DOHH2 (cell line): ENCODE measurements at regions not wholly inside any gene's neighbourhood (a gene's known extent, or its start where the extent isn't known, plus 50 kb on each side); places are given as distances from the start of the nearest gene placed in this dataset.

Experiments used
- H3F3A ChIP-seq: fragments of 200-600 bp; sonication (generic), shearing (Covaris generic); 2 replicates; pipeline ENCODE4 v1.6.0; 2016; ENCODE audit warnings: antibody characterized with exemption, mild to moderate bottlenecking; ENCODE audit not compliant: control insufficient read depth, insufficient read depth
- H3K27ac ChIP-seq: fragments of 200-600 bp; sonication (generic); 2 replicates; pipeline ENCODE4 v1.5.1; 2014; ENCODE audit warnings: low read depth, mild to moderate bottlenecking, low read length, moderate library complexity
- H3K27me3 ChIP-seq: fragments of 200-600 bp; sonication (generic); 2 replicates; pipeline ENCODE4 v1.6.1; 2014; ENCODE audit warnings: mild to moderate bottlenecking, low read length, mixed read lengths; ENCODE audit not compliant: control insufficient read depth
- H3K36me3 ChIP-seq: fragments of 200-600 bp; sonication (generic); 2 replicates; pipeline ENCODE4 v1.6.1; 2014; ENCODE audit warnings: mild to moderate bottlenecking, low read length, moderate library complexity, mixed read lengths; ENCODE audit not compliant: control insufficient read depth
- H3K4me1 ChIP-seq: fragments of 200-600 bp; sonication (generic); 2 replicates; pipeline ENCODE4 v1.6.1; 2014; ENCODE audit warnings: mild to moderate bottlenecking, low read length, mixed read lengths; ENCODE audit not compliant: control insufficient read depth
- H3K4me2 ChIP-seq: fragments of 200-600 bp; sonication (generic); 2 replicates; pipeline ENCODE4 v1.6.0; 2014; ENCODE audit warnings: mild to moderate bottlenecking, low read length, moderate library complexity
- H3K4me3 ChIP-seq: fragments of 200-600 bp; sonication (generic); 2 replicates; pipeline ENCODE4 v1.5.1; 2014; ENCODE audit warnings: mild to moderate bottlenecking, low read length, mixed read lengths
- H3K79me2 ChIP-seq: fragments of 200-600 bp; sonication (generic); 2 replicates; pipeline ENCODE4 v1.6.1; 2014; ENCODE audit warnings: mild to moderate bottlenecking, low read length, mixed read lengths; ENCODE audit not compliant: control insufficient read depth
- H3K9me2 ChIP-seq: fragments of 200-600 bp; sonication (generic); replicated peaks from 2 replicates; pipeline ENCODE4 v1.6.1; 2014; ENCODE audit warnings: mild to moderate bottlenecking, low read length, mixed read lengths; ENCODE audit not compliant: control insufficient read depth
- H3K9me3 ChIP-seq: fragments of 200-600 bp; sonication (generic); 2 replicates; pipeline ENCODE4 v1.6.1; 2014; ENCODE audit warnings: antibody characterized with exemption, low read length, mixed read lengths; ENCODE audit not compliant: control insufficient read depth, insufficient read depth
- H4K20me1 ChIP-seq: fragments of 200-600 bp; sonication (generic); 2 replicates; pipeline ENCODE4 v1.6.0; 2014; ENCODE audit warnings: low read depth, mild to moderate bottlenecking, antibody characterized with exemption, low read length, moderate library complexity; ENCODE audit not compliant: control insufficient read depth, insufficient read depth
- CTCF ChIP-seq: fragments of 200-600 bp; sonication (generic); IDR thresholded peaks from one replicate; pipeline ENCODE4 v1.5.1; 2014; ENCODE audit warnings: antibody characterized with exemption, mild to moderate bottlenecking, low read depth, low read length; ENCODE audit not compliant: poor library complexity, severe bottlenecking
- EZH2phosphoT487 ChIP-seq: fragments of 200-600 bp; sonication (generic); IDR thresholded peaks from 2 replicates; pipeline ENCODE4 v1.6.1; 2017; ENCODE audit warnings: borderline replicate concordance, mild to moderate bottlenecking, antibody characterized with exemption, low read length, moderate library complexity, mixed read lengths

- TF ChIP-seq EZH2phosphoT487 (no peak), CTCF (no peak)
- Histone ChIP-seq H3K27me3 (no peaks in the 10 kb centered on the region), H3K9me2 (no peaks in the 10 kb centered on the region), H3K4me3 (no peak overlapping the region), H3K4me2 (peak overlapping the region; percentile 36), H3K36me3 (no peaks in the 10 kb centered on the region), H4K20me1 (no peaks in the 10 kb centered on the region), H3F3A (no peaks in the 10 kb centered on the region), H3K79me2 (no peaks in the 10 kb centered on the region), H3K4me1 (peaks cover 39% of the 10 kb centered on the region), H3K9me3 (no peaks in the 10 kb centered on the region), H3K27ac (no peak overlapping the region)
These were observed 140.8 kb upstream of the SERP2 start for GRCh38 chr13:44232774-44233173.

- Histone ChIP-seq H3K4me1 (peaks cover 50% of the 10 kb centered on the region), H3K27me3 (no peaks in the 10 kb centered on the region), H3K27ac (no peak overlapping the region)
These were observed 139.1 kb upstream of the SERP2 start for GRCh38 chr13:44234566-44234965.

GRCh38 chr13:44236370-44236769, 137.3 kb upstream of the SERP2 start:
- Histone ChIP-seq H3K9me2 (no peaks in the 10 kb centered on the region), H3F3A (no peaks in the 10 kb centered on the region), H3K4me1 (peaks cover 60% of the 10 kb centered on the region), H3K4me3 (no peak overlapping the region), H3K27me3 (no peaks in the 10 kb centered on the region), H4K20me1 (no peaks in the 10 kb centered on the region), H3K27ac (no peak overlapping the region), H3K36me3 (no peaks in the 10 kb centered on the region), H3K9me3 (no peaks in the 10 kb centered on the region), H3K4me2 (no peak overlapping the region), H3K79me2 (no peaks in the 10 kb centered on the region)
- TF ChIP-seq EZH2phosphoT487 (no peak), CTCF (no peak)

More at GRCh38 chr13:44234566-44234965, 139.1 kb upstream of the SERP2 start:
- Histone ChIP-seq H3K9me2 (no peaks in the 10 kb centered on the region), H3F3A (no peaks in the 10 kb centered on the region), H3K9me3 (no peaks in the 10 kb centered on the region), H3K36me3 (no peaks in the 10 kb centered on the region), H3K4me2 (no peak overlapping the region), H3K4me3 (no peak overlapping the region), H3K79me2 (no peaks in the 10 kb centered on the region), H4K20me1 (no peaks in the 10 kb centered on the region)
- TF ChIP-seq EZH2phosphoT487 (no peak), CTCF (no peak)

- Histone ChIP-seq H3K36me3 (no peaks in the 10 kb centered on the region), H3K79me2 (no peaks in the 10 kb centered on the region), H3K4me2 (no peak overlapping the region), H3F3A (no peaks in the 10 kb centered on the region), H3K9me2 (no peaks in the 10 kb centered on the region), H3K27ac (no peak overlapping the region), H3K9me3 (no peaks in the 10 kb centered on the region), H3K27me3 (no peaks in the 10 kb centered on the region), H3K4me1 (peaks cover 64% of the 10 kb centered on the region), H3K4me3 (no peak overlapping the region), H4K20me1 (no peaks in the 10 kb centered on the region)
- TF ChIP-seq CTCF (no peak), EZH2phosphoT487 (no peak)
These were observed 136.8 kb upstream of the SERP2 start for GRCh38 chr13:44236801-44237207.
